ENCODE measurements at regions not wholly inside any gene's neighbourhood (a gene's known extent, or its start where the extent isn't known, plus 50 kb on each side); places are given as distances from the start of the nearest gene placed in this dataset.

GRCh38 chr6:8860671-8861070 is 425.3 kb upstream of the SLC35B3 start:
- TF ChIP-seq CTCF (IDR thresholded peaks at IDR 0.05) (no peak), REST (IDR thresholded peaks at IDR 0.05; ENCODE audit: insufficient read depth in 1 of 2, low read depth in 2 of 2, low read length in 1 of 2) (no peak), POLR2AphosphoS5 (IDR thresholded peaks at IDR 0.05; ENCODE audit: low read depth, low read length) (no peak), SIN3A (IDR thresholded peaks at IDR 0.05; ENCODE audit: borderline replicate concordance, insufficient read depth, low read depth, low read length) (no peak), TCF7L2 (IDR thresholded peaks at IDR 0.05; ENCODE audit: low read depth, low read length) (no peak)

Measured in Panc1 (cell line).